GM12891 (cell line): ENCODE measurements at regions not wholly inside any gene's neighbourhood (a gene's known extent, or its start where the extent isn't known, plus 50 kb on each side); places are given as distances from the start of the nearest gene placed in this dataset.

Source experiments
- POLR2A ChIP-seq: IDR thresholded peaks from 2 replicates; pipeline ENCODE4 v1.6.1; 2011; ENCODE audit warnings: low read depth, low read length, control low read depth
- POLR2AphosphoS5 ChIP-seq: IDR thresholded peaks from 2 replicates; pipeline ENCODE4 v1.6.1; 2011; ENCODE audit warnings: low read depth, low read length, control low read depth
- SPI1 ChIP-seq: IDR thresholded peaks from 2 replicates; pipeline ENCODE4 v1.6.1; 2011; ENCODE audit warnings: low read depth, low read length, control low read depth
- TAF1 ChIP-seq: IDR thresholded peaks from 2 replicates; pipeline ENCODE4 v1.6.1; 2011; ENCODE audit warnings: low read depth, low read length, control low read depth

DNA sequence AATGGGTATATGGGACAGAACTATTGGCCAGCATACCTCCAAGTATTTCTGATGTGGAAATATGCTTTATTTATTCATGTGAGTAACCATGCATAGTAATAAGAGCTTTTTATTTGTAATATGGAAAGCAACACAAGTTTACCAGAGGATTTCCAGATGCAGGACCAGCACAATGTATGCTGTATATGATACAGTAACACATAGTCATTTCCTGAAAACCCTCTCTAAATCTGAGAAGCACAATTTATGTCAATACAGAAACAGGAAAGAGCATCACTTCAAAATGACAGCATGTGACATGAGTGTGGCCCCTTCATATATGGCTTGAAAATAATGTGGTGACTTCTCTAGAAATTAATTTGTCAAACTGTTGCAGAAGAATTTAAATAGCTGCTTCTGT lies 1134.7 kb upstream of the ADGRL2 start:
- TF ChIP-seq POLR2AphosphoS5 (no peak), POLR2A (no peak), TAF1 (no peak), SPI1 (no peak)
